ENCODE measurements at regions not wholly inside any gene's neighbourhood (a gene's known extent, or its start where the extent isn't known, plus 50 kb on each side); places are given as distances from the start of the nearest gene placed in this dataset.

DNA sequence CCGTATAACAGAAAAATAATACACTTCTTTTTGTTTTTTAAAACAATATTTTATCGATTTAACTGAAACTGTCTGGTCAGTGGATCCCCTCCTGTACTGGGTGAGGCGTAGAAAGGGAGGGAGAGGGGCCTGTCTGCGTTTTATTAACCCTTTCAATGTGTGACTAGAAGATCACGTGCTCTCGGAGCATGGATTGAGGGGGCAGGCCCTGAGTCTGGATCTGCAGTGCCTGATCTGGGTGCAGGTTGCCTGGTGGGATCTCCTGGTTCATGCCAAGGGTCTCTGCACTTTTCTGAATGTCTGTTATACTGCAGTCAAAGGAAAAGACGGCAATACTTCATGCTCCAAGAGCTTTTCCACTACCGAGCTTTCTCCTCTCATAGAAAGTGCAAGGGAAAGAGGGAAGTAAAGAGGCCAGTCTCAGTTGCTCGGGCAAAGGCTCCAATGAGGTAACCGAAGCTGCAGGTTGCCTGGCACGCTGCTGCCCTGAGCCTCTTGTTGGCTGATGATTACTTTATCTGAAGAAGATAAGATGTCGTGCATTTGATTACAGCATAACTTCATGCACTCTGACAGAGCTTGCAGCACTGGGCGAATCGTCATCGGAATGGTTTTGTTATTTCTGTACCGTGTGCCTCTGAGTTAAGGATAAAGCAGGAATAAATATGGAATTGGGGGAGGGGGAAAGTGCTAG lies 167.5 kb upstream of the PMEPA1 start:
- TF ChIP-seq, protein P1, sequence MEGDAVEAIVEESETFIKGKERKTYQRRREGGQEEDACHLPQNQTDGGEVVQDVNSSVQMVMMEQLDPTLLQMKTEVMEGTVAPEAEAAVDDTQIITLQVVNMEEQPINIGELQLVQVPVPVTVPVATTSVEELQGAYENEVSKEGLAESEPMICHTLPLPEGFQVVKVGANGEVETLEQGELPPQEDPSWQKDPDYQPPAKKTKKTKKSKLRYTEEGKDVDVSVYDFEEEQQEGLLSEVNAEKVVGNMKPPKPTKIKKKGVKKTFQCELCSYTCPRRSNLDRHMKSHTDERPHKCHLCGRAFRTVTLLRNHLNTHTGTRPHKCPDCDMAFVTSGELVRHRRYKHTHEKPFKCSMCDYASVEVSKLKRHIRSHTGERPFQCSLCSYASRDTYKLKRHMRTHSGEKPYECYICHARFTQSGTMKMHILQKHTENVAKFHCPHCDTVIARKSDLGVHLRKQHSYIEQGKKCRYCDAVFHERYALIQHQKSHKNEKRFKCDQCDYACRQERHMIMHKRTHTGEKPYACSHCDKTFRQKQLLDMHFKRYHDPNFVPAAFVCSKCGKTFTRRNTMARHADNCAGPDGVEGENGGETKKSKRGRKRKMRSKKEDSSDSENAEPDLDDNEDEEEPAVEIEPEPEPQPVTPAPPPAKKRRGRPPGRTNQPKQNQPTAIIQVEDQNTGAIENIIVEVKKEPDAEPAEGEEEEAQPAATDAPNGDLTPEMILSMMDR (IDR thresholded peaks at IDR 0.05) = no peak
- peaks cover 16% of the 10 kb centered on the region for H3K27me3 Mint-ChIP-seq (ENCODE audit: low read depth, poor library complexity)
- no peaks in the 10 kb centered on the region for H3K36me3 Mint-ChIP-seq (ENCODE audit: low read depth)
- peaks cover 5% of the 10 kb centered on the region for H3K9me3 Mint-ChIP-seq
- no peak overlapping the region for H3K4me3 Mint-ChIP-seq
- H3K4me1 Mint-ChIP-seq = peaks cover 47% of the 10 kb centered on the region
- no peak for DNase-seq
- no peak overlapping the region for H3K27ac Mint-ChIP-seq

DNA sequence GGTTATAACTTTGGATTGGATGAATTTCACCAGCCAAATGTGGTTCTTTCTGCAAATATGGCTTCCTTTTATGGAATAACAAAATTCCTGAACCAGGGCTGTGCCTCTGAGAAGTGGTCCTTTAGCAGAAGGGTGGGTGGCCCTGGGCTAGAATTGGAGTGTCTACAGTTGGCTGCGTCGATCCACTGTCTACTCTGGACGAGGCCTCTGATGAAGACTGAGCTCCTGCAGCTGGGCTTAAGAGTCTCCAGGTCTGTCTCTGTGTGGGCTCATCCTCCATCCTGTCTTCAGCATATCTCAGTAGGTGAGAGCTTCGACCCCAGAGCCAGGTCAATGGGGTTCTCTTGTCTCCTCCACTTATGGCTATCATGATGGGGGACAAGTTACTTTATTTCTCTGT lies 166.3 kb upstream of the PMEPA1 start:
- H3K36me3 Mint-ChIP-seq (ENCODE audit: low read depth) = no peaks in the 10 kb centered on the region
- H3K27me3 Mint-ChIP-seq (ENCODE audit: low read depth, poor library complexity) = peaks cover 14% of the 10 kb centered on the region
- H3K4me1 Mint-ChIP-seq = peaks cover 40% of the 10 kb centered on the region
- H3K9me3 Mint-ChIP-seq = peaks cover 5% of the 10 kb centered on the region
- TF ChIP-seq, protein P1 (IDR thresholded peaks at IDR 0.05) = no peak
- H3K4me3 Mint-ChIP-seq = no peak overlapping the region
- no peak overlapping the region for H3K27ac Mint-ChIP-seq
- DNase-seq = no peak

DNA sequence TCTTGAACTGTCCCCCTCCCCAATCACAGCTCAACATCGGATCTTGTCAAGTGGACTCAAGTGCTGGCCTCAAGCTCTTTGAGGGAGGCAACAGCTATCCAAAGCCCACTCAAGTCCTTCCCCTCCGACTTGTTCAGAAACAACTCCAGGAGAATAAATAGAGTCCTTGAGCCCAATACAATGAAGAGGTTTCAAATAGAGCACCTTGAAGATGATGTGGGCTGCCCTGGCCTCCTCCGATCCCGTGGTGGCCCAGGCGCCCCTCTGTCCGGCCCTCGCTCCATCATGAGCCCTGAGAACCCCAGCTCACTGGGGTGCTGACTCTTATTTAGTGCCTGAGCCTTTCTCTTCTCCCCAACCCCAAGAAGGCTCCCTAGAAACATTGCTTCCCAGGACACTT lies 164.3 kb upstream of the PMEPA1 start:
- H3K4me1 Mint-ChIP-seq = peaks cover 20% of the 10 kb centered on the region
- H3K27me3 Mint-ChIP-seq (ENCODE audit: low read depth, poor library complexity) = peaks cover 19% of the 10 kb centered on the region
- H3K9me3 Mint-ChIP-seq = peaks cover 5% of the 10 kb centered on the region
- DNase-seq = no peak
- no peak overlapping the region for H3K27ac Mint-ChIP-seq
- no peaks in the 10 kb centered on the region for H3K36me3 Mint-ChIP-seq (ENCODE audit: low read depth)
- TF ChIP-seq, protein P1 (IDR thresholded peaks at IDR 0.05) = no peak
- no peak overlapping the region for H3K4me3 Mint-ChIP-seq

DNA sequence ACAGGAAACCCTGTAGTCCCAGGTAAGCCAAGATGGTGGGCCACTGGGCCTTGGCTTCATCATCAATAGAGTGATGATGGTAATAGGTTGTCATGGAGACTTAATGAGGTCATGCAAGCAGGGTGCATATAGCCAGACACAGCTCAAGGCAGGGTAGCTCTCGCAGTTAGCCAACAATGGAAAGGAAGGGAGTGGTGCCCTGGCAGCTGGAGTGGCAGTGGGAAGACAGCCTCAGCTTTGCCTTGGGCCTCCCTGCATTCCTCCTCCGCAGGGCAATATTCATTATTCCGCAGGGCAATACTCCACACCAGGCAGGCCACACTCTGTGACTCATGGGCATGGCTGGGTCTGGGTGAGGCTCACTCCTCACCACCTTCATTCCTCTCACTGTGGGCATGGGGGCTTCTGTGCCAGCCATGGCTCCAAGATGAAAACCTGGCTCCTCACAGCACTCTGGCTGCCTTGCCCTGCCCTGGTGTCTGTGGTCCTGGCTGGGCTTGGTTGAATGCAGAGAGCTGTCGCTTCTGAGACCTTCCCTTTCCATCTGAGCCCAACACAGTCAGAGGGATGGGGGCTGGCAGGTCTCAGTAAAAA lies 163.1 kb upstream of the PMEPA1 start:
- H3K36me3 Mint-ChIP-seq (ENCODE audit: low read depth) = no peaks in the 10 kb centered on the region
- H3K27ac Mint-ChIP-seq = no peak overlapping the region
- H3K4me3 Mint-ChIP-seq = no peak overlapping the region
- TF ChIP-seq, protein P1 (IDR thresholded peaks at IDR 0.05) = no peak
- DNase-seq = no peak
- peaks cover 19% of the 10 kb centered on the region for H3K27me3 Mint-ChIP-seq (ENCODE audit: low read depth, poor library complexity)
- peaks cover 12% of the 10 kb centered on the region for H3K4me1 Mint-ChIP-seq
- H3K9me3 Mint-ChIP-seq = peaks cover 5% of the 10 kb centered on the region

DNA sequence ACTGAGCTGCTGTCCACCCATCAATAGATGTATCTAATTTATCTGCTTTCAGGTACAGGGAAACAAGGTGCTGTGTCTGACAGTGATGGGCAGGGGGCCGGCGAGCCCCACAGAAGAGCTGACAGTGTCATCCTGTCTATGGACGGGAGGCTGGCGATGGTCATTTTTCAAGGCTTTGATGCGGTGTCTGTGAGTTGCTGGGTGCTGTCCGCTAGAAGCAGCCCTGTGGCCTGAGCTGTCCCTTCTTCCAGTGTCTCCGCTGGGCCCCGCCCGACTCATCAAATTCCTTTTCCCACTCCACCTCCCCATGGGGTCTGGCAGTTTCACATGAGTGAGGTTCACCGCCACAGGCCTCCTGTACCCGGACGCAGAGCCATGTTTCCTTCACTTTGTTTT lies 161.4 kb upstream of the PMEPA1 start:
- Mint-ChIP-seq H3K4me1 (peaks cover 3% of the 10 kb centered on the region), H3K27me3 (ENCODE audit: low read depth, poor library complexity) (peaks cover 16% of the 10 kb centered on the region), H3K36me3 (ENCODE audit: low read depth) (no peaks in the 10 kb centered on the region), H3K27ac (no peak overlapping the region), H3K9me3 (peaks cover 5% of the 10 kb centered on the region), H3K4me3 (no peak overlapping the region)
- no peak for DNase-seq
- TF ChIP-seq, protein P1 (IDR thresholded peaks at IDR 0.05) = no peak
